BLaER1 (cell line): ENCODE measurements at regions not wholly inside any gene's neighbourhood (a gene's known extent, or its start where the extent isn't known, plus 50 kb on each side); places are given as distances from the start of the nearest gene placed in this dataset.
"Not testable (repeated sequence)": the region's sequence is repeated elsewhere in the genome, so short reads cannot be mapped to it uniquely, and the experiment has no call there.

Experiments
- H3K27ac ChIP-seq: shearing (Covaris generic); formaldehyde crosslinking; 2 replicates; pipeline ENCODE4 v1.8.1; 2022
- H3K27me3 ChIP-seq: shearing (Covaris generic); formaldehyde crosslinking; 2 replicates; pipeline ENCODE4 v1.8.1; 2022
- H3K36me3 ChIP-seq: shearing (Covaris generic); formaldehyde crosslinking; 2 replicates; pipeline ENCODE4 v1.8.1; 2022
- H3K4me1 ChIP-seq: shearing (Covaris generic); formaldehyde crosslinking; 2 replicates; pipeline ENCODE4 v1.8.1; 2022
- H3K4me2 ChIP-seq: shearing (Covaris generic); formaldehyde crosslinking; 2 replicates; pipeline ENCODE4 v1.8.1; 2022
- H3K4me3 ChIP-seq: shearing (Covaris generic); formaldehyde crosslinking; 2 replicates; pipeline ENCODE4 v1.8.1; 2022
- H3K9ac ChIP-seq: shearing (Covaris generic); formaldehyde crosslinking; 2 replicates; pipeline ENCODE4 v1.8.1; 2022
- H3K9me3 ChIP-seq: shearing (Covaris generic); formaldehyde crosslinking; 2 replicates; pipeline ENCODE4 v1.8.1; 2022
- H4K20me1 ChIP-seq: shearing (Covaris generic); formaldehyde crosslinking; 2 replicates; pipeline ENCODE4 v1.8.1; 2022
- Cebpa-rat ChIP-seq: shearing (Covaris generic); IDR thresholded peaks from 2 replicates; pipeline ENCODE4 v1.8.1; 2022

DNA sequence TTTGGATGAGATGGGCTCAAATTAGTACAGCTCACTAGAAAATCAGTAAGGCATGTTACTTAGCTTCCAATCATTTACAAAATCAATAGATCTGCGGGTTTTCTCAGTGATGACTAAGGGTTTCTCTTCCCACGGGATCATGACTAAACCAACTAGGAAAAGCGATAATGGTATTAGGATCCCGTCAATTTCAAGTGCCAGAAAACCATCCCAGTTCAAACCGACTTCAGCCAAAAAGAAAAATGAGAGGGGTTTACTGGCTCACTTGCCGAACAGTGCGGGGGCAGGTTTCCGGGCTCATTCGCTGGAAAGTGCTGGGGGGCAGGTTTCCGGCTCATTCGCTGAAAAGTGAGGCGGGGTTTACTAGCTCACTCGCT lies 62.1 kb upstream of the LYZL2 start:
- H4K20me1 ChIP-seq: no peaks in the 10 kb centered on the region
- no peak overlapping the region for H3K4me3 ChIP-seq
- H3K36me3 ChIP-seq: no peaks in the 10 kb centered on the region
- H3K27me3 ChIP-seq: no peaks in the 10 kb centered on the region
- no peak overlapping the region for H3K4me2 ChIP-seq
- no peak overlapping the region for H3K27ac ChIP-seq
- no peak for TF ChIP-seq Cebpa-rat
- H3K4me1 ChIP-seq: peaks cover 28% of the 10 kb centered on the region
- H3K9me3 ChIP-seq: no peaks in the 10 kb centered on the region
- H3K9ac ChIP-seq: no peak overlapping the region

- H3K9me3 ChIP-seq, H3K4me2 ChIP-seq, H3K27ac ChIP-seq, H3K36me3 ChIP-seq, H3K9ac ChIP-seq, H4K20me1 ChIP-seq, H3K4me3 ChIP-seq, H3K27me3 ChIP-seq: not testable (repeated sequence)
- peaks cover 23% of the 10 kb centered on the region for H3K4me1 ChIP-seq
These were observed 61.5 kb upstream of the LYZL2 start for GRCh38 chr10:30690948-30691638.

DNA sequence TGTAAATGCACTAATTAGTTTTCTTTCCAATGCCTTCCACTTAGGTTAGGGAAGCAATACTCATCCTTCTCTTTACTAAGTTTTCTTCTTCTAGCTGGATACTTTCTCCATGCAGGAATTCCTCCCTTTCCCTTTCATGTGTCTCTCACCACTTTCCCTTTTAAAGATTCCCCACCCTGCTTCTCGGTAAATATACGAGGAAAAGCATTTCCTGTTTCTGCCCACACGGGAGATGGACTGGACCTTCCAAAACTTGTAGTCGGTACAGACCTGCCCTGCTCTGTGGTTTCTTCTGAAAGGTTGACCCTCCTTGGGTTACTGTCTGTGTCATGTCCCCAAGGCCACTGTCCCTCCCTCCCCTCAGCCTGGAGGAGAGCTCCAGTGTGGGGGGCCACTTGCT lies 58.9 kb upstream of the LYZL2 start:
- no peak overlapping the region for H3K9ac ChIP-seq
- no peak overlapping the region for H3K4me2 ChIP-seq
- H3K4me1 ChIP-seq: peaks cover 26% of the 10 kb centered on the region
- H4K20me1 ChIP-seq: no peaks in the 10 kb centered on the region
- H3K27ac ChIP-seq: no peak overlapping the region
- H3K36me3 ChIP-seq: no peaks in the 10 kb centered on the region
- no peaks in the 10 kb centered on the region for H3K27me3 ChIP-seq
- no peaks in the 10 kb centered on the region for H3K9me3 ChIP-seq
- no peak for TF ChIP-seq Cebpa-rat
- no peak overlapping the region for H3K4me3 ChIP-seq

DNA sequence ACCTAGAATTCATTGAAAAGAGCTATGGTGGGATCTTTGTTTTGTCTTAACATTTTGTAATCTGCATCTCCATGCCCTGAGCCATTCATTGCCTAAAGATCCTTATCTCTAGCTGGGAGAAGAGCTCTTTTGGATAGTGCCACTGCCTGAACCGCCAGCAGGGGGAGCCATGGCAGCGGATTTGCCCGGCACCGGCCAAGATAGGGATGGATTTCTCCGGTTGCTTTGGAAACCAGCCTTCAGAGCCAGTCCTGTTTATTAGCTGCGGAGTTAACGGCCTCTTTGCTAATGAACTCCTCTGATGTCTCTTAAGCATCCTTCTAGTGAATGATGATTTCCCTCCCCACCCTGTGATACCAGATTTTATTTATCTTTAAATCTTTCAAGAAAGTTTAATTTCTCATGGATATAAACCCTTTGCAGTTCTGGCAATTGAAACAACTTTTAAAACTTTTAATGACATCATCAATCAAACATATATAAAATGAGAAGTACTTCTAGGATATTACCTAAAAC lies 58.2 kb upstream of the LYZL2 start:
- Histone ChIP-seq H3K27me3 (no peaks in the 10 kb centered on the region), H4K20me1 (no peaks in the 10 kb centered on the region), H3K4me3 (no peak overlapping the region), H3K9ac (no peak overlapping the region), H3K4me1 (peaks cover 25% of the 10 kb centered on the region), H3K9me3 (no peaks in the 10 kb centered on the region), H3K36me3 (no peaks in the 10 kb centered on the region), H3K4me2 (no peak overlapping the region), H3K27ac (no peak overlapping the region)
- TF ChIP-seq Cebpa-rat: no peak

- no peak overlapping the region for H3K27ac ChIP-seq
- no peaks in the 10 kb centered on the region for H3K36me3 ChIP-seq
- no peak overlapping the region for H3K9ac ChIP-seq
- peaks cover 17% of the 10 kb centered on the region for H3K4me1 ChIP-seq
- no peaks in the 10 kb centered on the region for H3K9me3 ChIP-seq
- no peak for TF ChIP-seq Cebpa-rat
- no peak overlapping the region for H3K4me2 ChIP-seq
- no peak overlapping the region for H3K4me3 ChIP-seq
- no peaks in the 10 kb centered on the region for H3K27me3 ChIP-seq
- no peaks in the 10 kb centered on the region for H4K20me1 ChIP-seq
These were observed 57.2 kb upstream of the LYZL2 start for GRCh38 chr10:30686708-30687107.

DNA sequence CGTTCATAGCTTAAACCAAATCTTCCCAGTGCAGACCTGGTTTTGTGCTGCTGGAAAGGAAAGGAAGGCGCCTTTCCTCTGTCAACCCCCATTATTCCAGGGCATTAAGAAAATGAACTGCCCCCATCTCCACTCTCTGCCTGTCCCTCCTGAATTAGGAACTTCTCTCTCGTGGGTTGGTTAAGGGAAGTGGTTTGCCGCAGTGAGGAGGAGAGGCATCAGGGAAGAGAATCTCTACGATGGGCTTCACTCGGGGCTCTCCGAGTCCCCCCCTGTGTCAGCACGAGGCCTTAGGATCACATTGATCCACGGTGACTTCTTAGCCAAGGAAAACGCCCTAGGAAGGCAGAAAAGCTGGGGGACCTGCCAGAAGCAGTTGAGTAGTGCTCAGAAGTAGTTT lies 53.9 kb upstream of the LYZL2 start:
- Histone ChIP-seq H3K9me3 (no peaks in the 10 kb centered on the region), H3K27me3 (no peaks in the 10 kb centered on the region), H3K9ac (no peak overlapping the region), H3K27ac (no peak overlapping the region), H3K36me3 (no peaks in the 10 kb centered on the region), H3K4me1 (peaks cover 13% of the 10 kb centered on the region), H3K4me3 (no peak overlapping the region), H4K20me1 (no peaks in the 10 kb centered on the region), H3K4me2 (peak overlapping the region; percentile 44)
- TF ChIP-seq Cebpa-rat: no peak

- not testable (repeated sequence) for H3K36me3 ChIP-seq, H3K9me3 ChIP-seq, H3K27ac ChIP-seq, H3K4me2 ChIP-seq, H3K27me3 ChIP-seq, H4K20me1 ChIP-seq, H3K4me3 ChIP-seq, H3K4me1 ChIP-seq, H3K9ac ChIP-seq
These were observed 53.0 kb upstream of the LYZL2 start for GRCh38 chr10:30682377-30683199.

DNA sequence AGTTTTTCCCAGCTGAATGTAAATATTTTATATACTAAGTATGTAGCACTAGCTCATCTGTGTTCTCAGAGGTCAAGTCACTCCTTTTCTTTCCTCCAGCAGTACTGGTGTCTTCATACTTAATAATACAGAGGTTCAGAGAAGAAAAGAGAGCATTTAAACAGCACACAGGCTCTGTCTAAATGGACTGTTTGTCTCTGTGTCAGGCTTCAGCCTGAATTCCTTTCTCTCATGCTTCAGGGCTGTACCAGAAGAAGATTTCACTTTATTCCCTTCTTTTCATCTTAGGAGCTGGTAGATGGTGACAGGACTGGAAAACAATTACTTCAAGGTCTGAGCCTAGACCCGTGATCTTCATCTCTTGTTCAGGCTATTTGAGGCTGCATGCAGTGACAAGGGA lies 51.4 kb upstream of the LYZL2 start:
- no peaks in the 10 kb centered on the region for H3K27me3 ChIP-seq

More for the DNA sequence above, 51.4 kb upstream of the LYZL2 start:
- Histone ChIP-seq H3K4me3 (no peak overlapping the region), H3K4me1 (peaks cover 6% of the 10 kb centered on the region), H3K9ac (no peak overlapping the region), H4K20me1 (no peaks in the 10 kb centered on the region), H3K4me2 (no peak overlapping the region), H3K9me3 (no peaks in the 10 kb centered on the region), H3K27ac (no peak overlapping the region), H3K36me3 (no peaks in the 10 kb centered on the region)
- no peak for TF ChIP-seq Cebpa-rat
